Activated naive CD4-positive, alpha-beta T cell treated with anti-CD3 and anti-CD28 coated beads for 36 hours (primary cell): ENCODE measurements at regions not wholly inside any gene's neighbourhood (a gene's known extent, or its start where the extent isn't known, plus 50 kb on each side); places are given as distances from the start of the nearest gene placed in this dataset.

ENCODE experiments used
- CTCF ChIA-PET: fragments of 350-600 bp; sonication (Branson Sonifier 250); formaldehyde crosslinking; loops from one replicate; lab custom pipeline; 2021; ENCODE audit warnings: antibody characterized with exemption; lab: Charles Lee
- DNase-seq: peaks from one replicate; pipeline ENCODE4 v3.0.0-alpha.2; 2020
- H3K27ac Mint-ChIP-seq: one replicate; pipeline ENCODE4 v1.8.0; 2021; ENCODE audit warnings: mild to moderate bottlenecking, mixed read lengths
- H3K27me3 Mint-ChIP-seq: one replicate; pipeline ENCODE4 v1.8.0; 2021; ENCODE audit warnings: low read depth, mixed read lengths
- H3K36me3 Mint-ChIP-seq: one replicate; pipeline ENCODE4 v1.8.0; 2021; ENCODE audit warnings: low read depth, mixed read lengths
- H3K4me1 Mint-ChIP-seq: one replicate; pipeline ENCODE4 v1.8.0; 2021; ENCODE audit warnings: low read depth, mixed read lengths
- H3K4me3 Mint-ChIP-seq: one replicate; pipeline ENCODE4 v1.8.0; 2021; ENCODE audit warnings: mild to moderate bottlenecking, moderate library complexity, mixed read lengths
- H3K9me3 Mint-ChIP-seq: one replicate; pipeline ENCODE4 v1.8.0; 2021; ENCODE audit warnings: mixed read lengths
- intact Hi-C: fragments of 100-400 bp; cut with micrococcal nuclease; formaldehyde crosslinking; loops from one replicate; pipeline ENCODE4 v1.15.1; 2023

GRCh38 chr12:5244513-5244972 is 187.4 kb upstream of the NTF3 start:
- no peaks in the 10 kb centered on the region for H3K4me1 Mint-ChIP-seq
- no peaks in the 10 kb centered on the region for H3K27me3 Mint-ChIP-seq
- no peak overlapping the region for H3K4me3 Mint-ChIP-seq
- no peak for DNase-seq
- H3K9me3 Mint-ChIP-seq: no peaks in the 10 kb centered on the region
- no peaks in the 10 kb centered on the region for H3K36me3 Mint-ChIP-seq
- no peak overlapping the region for H3K27ac Mint-ChIP-seq
- CTCF ChIA-PET: no interaction called here
- intact Hi-C loops: no loop called here

GRCh38 chr12:5246196-5246595 is 185.7 kb upstream of the NTF3 start:
- Mint-ChIP-seq H3K27ac (no peak overlapping the region), H3K9me3 (no peaks in the 10 kb centered on the region), H3K36me3 (no peaks in the 10 kb centered on the region), H3K4me3 (no peak overlapping the region), H3K27me3 (no peaks in the 10 kb centered on the region), H3K4me1 (no peaks in the 10 kb centered on the region)
- CTCF ChIA-PET: no interaction called here
- intact Hi-C loops: no loop called here
- no peak for DNase-seq

DNA sequence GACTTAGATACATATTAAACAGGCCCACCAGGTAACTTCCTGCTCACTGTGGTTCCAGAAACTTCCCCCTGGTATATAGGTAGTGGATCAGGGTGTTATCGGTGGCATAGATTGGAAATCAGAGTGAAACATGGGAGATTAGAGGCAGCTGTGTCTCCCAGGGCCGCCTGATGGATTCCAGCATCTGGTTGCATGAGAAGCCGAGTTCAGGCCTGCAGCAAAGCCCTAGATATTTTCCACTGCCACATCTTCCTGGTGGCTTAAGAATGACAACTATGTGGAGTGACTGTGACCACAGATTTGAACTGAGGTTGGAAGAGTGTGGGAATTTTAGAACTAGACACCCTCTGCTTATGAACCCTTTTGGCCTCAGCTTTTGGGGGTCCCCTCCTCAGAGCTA is 184.8 kb upstream of the NTF3 start:
- Mint-ChIP-seq H3K9me3 (no peaks in the 10 kb centered on the region), H3K36me3 (no peaks in the 10 kb centered on the region), H3K27ac (no peak overlapping the region), H3K4me3 (no peak overlapping the region), H3K4me1 (no peaks in the 10 kb centered on the region), H3K27me3 (no peaks in the 10 kb centered on the region)
- intact Hi-C loops: no loop called here
- no peak for DNase-seq
- CTCF ChIA-PET: no interaction called here

DNA sequence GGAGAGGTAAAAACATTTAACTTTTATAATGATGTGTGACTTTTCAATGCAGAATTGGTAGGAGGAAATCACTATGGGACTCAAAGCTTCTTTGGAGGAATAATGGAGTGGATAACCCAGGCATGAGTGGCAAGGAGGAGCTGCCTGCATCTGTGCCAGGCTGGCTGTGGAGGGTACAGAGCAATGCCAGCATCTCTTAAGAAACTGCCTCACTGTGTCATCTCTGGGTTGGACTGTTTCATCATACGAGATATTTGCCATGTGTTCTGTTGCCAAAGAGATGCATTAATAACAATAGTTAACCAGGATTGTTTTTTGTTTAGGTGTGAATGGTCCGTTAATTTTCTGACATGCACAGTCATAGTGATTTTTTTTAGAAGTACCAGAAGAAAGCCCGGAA is 183.7 kb upstream of the NTF3 start:
- no peaks in the 10 kb centered on the region for H3K4me1 Mint-ChIP-seq
- DNase-seq: no peak
- CTCF ChIA-PET: interaction anchor here (0.7 kb wide), 1 partner anchor 699 kb away, joined by 3 read pairs; no protein-coding TSS in a partner anchor
- no peak overlapping the region for H3K27ac Mint-ChIP-seq
- H3K36me3 Mint-ChIP-seq: no peaks in the 10 kb centered on the region
- H3K4me3 Mint-ChIP-seq: no peak overlapping the region
- intact Hi-C loops: no loop called here
- no peaks in the 10 kb centered on the region for H3K27me3 Mint-ChIP-seq
- H3K9me3 Mint-ChIP-seq: no peaks in the 10 kb centered on the region

DNA sequence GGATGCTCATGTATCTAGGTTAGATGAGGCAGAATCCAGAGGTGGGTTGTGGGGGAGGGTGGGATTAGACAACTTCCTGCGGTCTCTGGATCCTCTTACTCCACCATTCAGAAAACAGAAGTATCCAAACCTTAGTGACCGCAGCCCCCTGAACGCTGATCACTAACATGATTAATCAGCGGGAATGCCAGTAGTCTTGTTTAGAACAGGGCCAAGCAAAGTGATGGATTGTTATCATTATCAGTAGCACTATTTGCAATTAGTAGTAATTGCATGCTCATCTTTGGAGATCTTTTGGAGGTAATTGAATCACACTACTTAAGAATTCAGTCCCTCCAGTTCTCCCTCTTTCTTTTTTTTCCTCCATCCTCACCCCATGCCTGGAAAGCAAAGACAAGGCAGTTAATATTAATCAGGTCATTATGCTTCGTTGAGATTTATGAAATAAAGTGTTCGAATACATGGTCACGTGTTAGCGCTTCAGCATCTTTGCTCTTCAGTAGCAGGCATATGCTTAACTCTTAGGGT is 182.8 kb upstream of the NTF3 start:
- Mint-ChIP-seq H3K36me3 (no peaks in the 10 kb centered on the region), H3K4me3 (no peak overlapping the region), H3K4me1 (no peaks in the 10 kb centered on the region), H3K9me3 (no peaks in the 10 kb centered on the region), H3K27me3 (no peaks in the 10 kb centered on the region), H3K27ac (no peak overlapping the region)
- intact Hi-C loops: no loop called here
- CTCF ChIA-PET: no interaction called here
- DNase-seq: no peak

DNA sequence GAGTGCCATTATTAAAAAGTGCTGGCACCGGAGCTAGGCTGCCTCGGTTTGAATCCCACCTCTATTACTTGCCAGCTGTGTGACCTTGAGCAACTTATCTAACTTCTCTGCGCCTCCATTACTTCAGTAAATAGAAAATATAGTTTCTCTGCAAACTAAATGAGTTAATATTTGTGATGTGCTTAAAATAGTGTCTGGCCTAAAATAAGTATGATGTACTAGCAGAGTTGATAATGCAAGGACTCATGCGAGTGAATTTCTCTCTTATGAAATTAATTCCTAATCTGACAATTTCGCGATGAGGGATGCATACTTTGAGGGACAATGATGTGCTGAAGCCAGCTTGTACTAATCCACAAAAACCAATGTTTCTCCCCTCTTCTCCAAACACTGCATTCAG is 180.8 kb upstream of the NTF3 start:
- no peak overlapping the region for H3K4me3 Mint-ChIP-seq
- CTCF ChIA-PET: no interaction called here

GRCh38 chr12:5251786-5252185 is 180.1 kb upstream of the NTF3 start:
- no peak overlapping the region for H3K4me3 Mint-ChIP-seq
- intact Hi-C loops: no loop called here

More for the DNA sequence above, 180.8 kb upstream of the NTF3 start:
- H3K27me3 Mint-ChIP-seq: no peaks in the 10 kb centered on the region
- no peaks in the 10 kb centered on the region for H3K4me1 Mint-ChIP-seq
- no peak overlapping the region for H3K27ac Mint-ChIP-seq
- H3K36me3 Mint-ChIP-seq: no peaks in the 10 kb centered on the region
- intact Hi-C loops: no loop called here
- DNase-seq: no peak
- no peaks in the 10 kb centered on the region for H3K9me3 Mint-ChIP-seq

GRCh38 chr12:5254703-5255102 is 177.2 kb upstream of the NTF3 start:
- no peak overlapping the region for H3K4me3 Mint-ChIP-seq
- no peaks in the 10 kb centered on the region for H3K36me3 Mint-ChIP-seq
- no peak overlapping the region for H3K27ac Mint-ChIP-seq
- CTCF ChIA-PET: no interaction called here
- H3K27me3 Mint-ChIP-seq: no peaks in the 10 kb centered on the region
- H3K4me1 Mint-ChIP-seq: no peaks in the 10 kb centered on the region
- no peaks in the 10 kb centered on the region for H3K9me3 Mint-ChIP-seq
- intact Hi-C loops: no loop called here
- DNase-seq: no peak

More at GRCh38 chr12:5251786-5252185, 180.1 kb upstream of the NTF3 start:
- H3K27ac Mint-ChIP-seq: no peak overlapping the region
- no peaks in the 10 kb centered on the region for H3K36me3 Mint-ChIP-seq
- no peaks in the 10 kb centered on the region for H3K4me1 Mint-ChIP-seq
- DNase-seq: no peak
- no peaks in the 10 kb centered on the region for H3K9me3 Mint-ChIP-seq
- H3K27me3 Mint-ChIP-seq: no peaks in the 10 kb centered on the region
- CTCF ChIA-PET: no interaction called here

DNA sequence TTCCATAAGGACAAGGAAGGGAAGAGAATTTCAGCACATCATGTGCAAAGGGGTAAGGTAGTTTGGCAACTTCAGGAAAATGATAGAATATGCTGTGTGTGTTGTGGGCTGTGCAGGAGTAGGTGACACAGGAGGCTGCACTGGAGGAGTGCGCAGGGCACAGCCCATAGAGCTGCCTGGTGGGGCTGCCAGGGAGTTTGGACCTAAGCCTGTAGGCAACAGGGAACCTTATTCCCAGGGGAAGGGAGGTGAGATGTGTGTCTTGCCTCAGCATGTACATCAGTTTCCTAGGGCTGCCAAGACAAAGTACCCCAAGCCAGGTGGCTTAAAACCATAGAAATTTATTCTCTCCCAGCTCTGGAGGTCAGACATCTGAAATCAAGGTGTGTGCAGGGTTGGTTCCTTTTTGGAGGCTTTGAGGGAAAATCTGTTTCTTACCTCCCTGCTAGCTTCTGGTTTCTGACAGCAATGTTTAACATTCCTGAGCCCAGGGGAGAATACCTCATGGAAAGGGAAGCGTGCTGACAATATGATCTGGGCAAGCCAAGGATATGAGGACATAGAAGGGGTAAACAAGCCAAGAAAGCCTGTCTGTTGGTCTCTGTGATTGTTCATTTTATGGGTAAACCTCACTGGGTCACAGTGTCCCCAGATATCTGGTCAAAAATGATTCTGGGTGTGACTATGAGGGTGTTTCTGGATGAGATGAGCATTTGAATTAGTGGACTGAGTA is 174.0 kb upstream of the NTF3 start:
- intact Hi-C loops: no loop called here
- Mint-ChIP-seq H3K27me3 (no peaks in the 10 kb centered on the region), H3K4me1 (no peaks in the 10 kb centered on the region), H3K36me3 (no peaks in the 10 kb centered on the region), H3K4me3 (no peak overlapping the region), H3K27ac (no peak overlapping the region), H3K9me3 (no peaks in the 10 kb centered on the region)
- CTCF ChIA-PET: no interaction called here
- DNase-seq: no peak

- DNase-seq: no peak
- no peaks in the 10 kb centered on the region for H3K9me3 Mint-ChIP-seq
- no peaks in the 10 kb centered on the region for H3K36me3 Mint-ChIP-seq
- no peaks in the 10 kb centered on the region for H3K4me1 Mint-ChIP-seq
- CTCF ChIA-PET: no interaction called here
- intact Hi-C loops: no loop called here
- no peak overlapping the region for H3K27ac Mint-ChIP-seq
- H3K4me3 Mint-ChIP-seq: no peak overlapping the region
- H3K27me3 Mint-ChIP-seq: no peaks in the 10 kb centered on the region
These were observed 173.4 kb upstream of the NTF3 start for GRCh38 chr12:5258498-5258897.

GRCh38 chr12:5258926-5259325 is 173.0 kb upstream of the NTF3 start:
- H3K27ac Mint-ChIP-seq: no peak overlapping the region
- CTCF ChIA-PET: no interaction called here
- DNase-seq: no peak
- H3K4me1 Mint-ChIP-seq: no peaks in the 10 kb centered on the region
- no peak overlapping the region for H3K4me3 Mint-ChIP-seq
- no peaks in the 10 kb centered on the region for H3K9me3 Mint-ChIP-seq
- H3K27me3 Mint-ChIP-seq: no peaks in the 10 kb centered on the region
- H3K36me3 Mint-ChIP-seq: no peaks in the 10 kb centered on the region
- intact Hi-C loops: no loop called here

GRCh38 chr12:5259523-5259922 is 172.4 kb upstream of the NTF3 start:
- Mint-ChIP-seq H3K4me1 (no peaks in the 10 kb centered on the region), H3K27me3 (no peaks in the 10 kb centered on the region)
- CTCF ChIA-PET: no interaction called here

GRCh38 chr12:5260086-5260485 is 171.8 kb upstream of the NTF3 start:
- Mint-ChIP-seq H3K27ac (no peak overlapping the region), H3K27me3 (no peaks in the 10 kb centered on the region), H3K4me1 (no peaks in the 10 kb centered on the region), H3K36me3 (no peaks in the 10 kb centered on the region), H3K4me3 (no peak overlapping the region), H3K9me3 (no peaks in the 10 kb centered on the region)
- CTCF ChIA-PET: no interaction called here
- no peak for DNase-seq
- intact Hi-C loops: no loop called here

More at GRCh38 chr12:5259523-5259922, 172.4 kb upstream of the NTF3 start:
- no peak for DNase-seq
- Mint-ChIP-seq H3K36me3 (no peaks in the 10 kb centered on the region), H3K4me3 (no peak overlapping the region), H3K27ac (no peak overlapping the region), H3K9me3 (no peaks in the 10 kb centered on the region)
- intact Hi-C loops: no loop called here
